Bronchial epithelial cell (primary cell): ENCODE measurements at regions not wholly inside any gene's neighbourhood (a gene's known extent, or its start where the extent isn't known, plus 50 kb on each side); places are given as distances from the start of the nearest gene placed in this dataset.
A peak's percentile ranks its signal among the peaks of the same experiment; 100 is the strongest.
"Not testable (repeated sequence)": the region's sequence is repeated elsewhere in the genome, so short reads cannot be mapped to it uniquely, and the experiment has no call there.

Experiments
- DNase-seq: peaks from one replicate; pipeline ENCODE4 v3.0.0-alpha.2; 2010; ENCODE audit warnings: low read depth
- FAIRE-seq: peaks from 2 replicates; lab custom pipeline; 2011; peaks lifted over from hg19 to GRCh38; lab: Jason Lieb, UNC
- H3K27me3 ChIP-seq: 2 replicates; pipeline ENCODE4 v1.5.1; 2011; ENCODE audit warnings: low read length; ENCODE audit not compliant: control insufficient read depth, insufficient read depth
- H3K36me3 ChIP-seq: 2 replicates; pipeline ENCODE4 v1.5.1; 2011; ENCODE audit warnings: low read length; ENCODE audit not compliant: control insufficient read depth, insufficient read depth
- H3K4me3 ChIP-seq: 2 replicates; pipeline ENCODE4 v1.5.1; 2011; ENCODE audit warnings: mild to moderate bottlenecking, low read depth, low read length, control low read depth
- TF ChIP-seq, protein P1 (sequence below): IDR thresholded peaks from 2 replicates; pipeline ENCODE4 v1.5.1; 2011; ENCODE audit warnings: mild to moderate bottlenecking, moderate library complexity, low read length, control low read depth, inconsistent platforms; ENCODE audit not compliant: insufficient read depth, severe bottlenecking

DNA sequence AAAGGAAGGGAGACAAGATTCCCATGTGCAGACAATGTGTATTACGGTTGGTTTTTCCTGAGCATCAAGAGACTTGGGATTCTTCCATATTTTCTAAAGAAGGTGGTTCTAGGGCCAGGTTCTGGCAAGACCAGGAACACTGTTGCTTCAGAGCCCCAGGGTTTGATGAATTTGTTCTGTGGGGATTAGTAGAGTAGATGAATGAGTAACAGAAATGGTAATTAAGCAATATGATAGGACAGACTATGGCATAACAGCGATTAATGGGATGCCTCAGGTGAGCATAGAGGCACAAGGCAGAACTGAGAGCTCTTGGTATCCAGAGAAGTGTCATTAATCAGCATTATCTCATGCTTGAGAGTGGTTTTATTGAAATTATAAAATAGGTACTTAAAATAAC, 82.8 kb upstream of the PNPT1 start:
- DNase-seq = peak; percentile 76
- TF ChIP-seq, protein P1, sequence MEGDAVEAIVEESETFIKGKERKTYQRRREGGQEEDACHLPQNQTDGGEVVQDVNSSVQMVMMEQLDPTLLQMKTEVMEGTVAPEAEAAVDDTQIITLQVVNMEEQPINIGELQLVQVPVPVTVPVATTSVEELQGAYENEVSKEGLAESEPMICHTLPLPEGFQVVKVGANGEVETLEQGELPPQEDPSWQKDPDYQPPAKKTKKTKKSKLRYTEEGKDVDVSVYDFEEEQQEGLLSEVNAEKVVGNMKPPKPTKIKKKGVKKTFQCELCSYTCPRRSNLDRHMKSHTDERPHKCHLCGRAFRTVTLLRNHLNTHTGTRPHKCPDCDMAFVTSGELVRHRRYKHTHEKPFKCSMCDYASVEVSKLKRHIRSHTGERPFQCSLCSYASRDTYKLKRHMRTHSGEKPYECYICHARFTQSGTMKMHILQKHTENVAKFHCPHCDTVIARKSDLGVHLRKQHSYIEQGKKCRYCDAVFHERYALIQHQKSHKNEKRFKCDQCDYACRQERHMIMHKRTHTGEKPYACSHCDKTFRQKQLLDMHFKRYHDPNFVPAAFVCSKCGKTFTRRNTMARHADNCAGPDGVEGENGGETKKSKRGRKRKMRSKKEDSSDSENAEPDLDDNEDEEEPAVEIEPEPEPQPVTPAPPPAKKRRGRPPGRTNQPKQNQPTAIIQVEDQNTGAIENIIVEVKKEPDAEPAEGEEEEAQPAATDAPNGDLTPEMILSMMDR = no peak
- Histone ChIP-seq H3K27me3 (no peaks in the 10 kb centered on the region), H3K36me3 (no peaks in the 10 kb centered on the region), H3K4me3 (no peak overlapping the region)
- FAIRE-seq = no peak

DNA sequence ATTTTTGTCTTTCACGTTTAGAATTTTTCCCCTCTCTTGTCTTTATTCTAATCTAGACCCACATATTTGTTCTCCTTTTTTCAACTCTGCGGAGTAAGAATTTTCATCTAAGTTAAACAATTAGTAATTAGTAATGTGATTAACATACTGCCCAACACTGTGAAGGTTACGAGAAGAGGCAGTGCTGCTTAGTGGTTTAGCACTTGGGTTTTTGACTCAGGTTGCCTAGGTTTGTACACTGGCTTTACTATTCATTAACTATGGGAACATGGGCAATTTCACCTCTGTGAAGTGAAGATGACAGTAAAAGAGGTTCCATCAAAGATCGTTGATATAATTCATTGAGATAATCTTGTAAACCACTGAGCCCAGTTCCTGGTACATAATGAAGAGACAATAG, 82.2 kb upstream of the PNPT1 start:
- FAIRE-seq = no peak
- no peaks in the 10 kb centered on the region for H3K27me3 ChIP-seq
- no peak for DNase-seq
- H3K4me3 ChIP-seq = no peak overlapping the region
- TF ChIP-seq, protein P1 = no peak
- no peaks in the 10 kb centered on the region for H3K36me3 ChIP-seq

- not testable (repeated sequence) for H3K4me3 ChIP-seq, FAIRE-seq, DNase-seq, H3K27me3 ChIP-seq, H3K36me3 ChIP-seq
Measured at GRCh38 chr2:55773651-55774050, 80.0 kb upstream of the PNPT1 start.

DNA sequence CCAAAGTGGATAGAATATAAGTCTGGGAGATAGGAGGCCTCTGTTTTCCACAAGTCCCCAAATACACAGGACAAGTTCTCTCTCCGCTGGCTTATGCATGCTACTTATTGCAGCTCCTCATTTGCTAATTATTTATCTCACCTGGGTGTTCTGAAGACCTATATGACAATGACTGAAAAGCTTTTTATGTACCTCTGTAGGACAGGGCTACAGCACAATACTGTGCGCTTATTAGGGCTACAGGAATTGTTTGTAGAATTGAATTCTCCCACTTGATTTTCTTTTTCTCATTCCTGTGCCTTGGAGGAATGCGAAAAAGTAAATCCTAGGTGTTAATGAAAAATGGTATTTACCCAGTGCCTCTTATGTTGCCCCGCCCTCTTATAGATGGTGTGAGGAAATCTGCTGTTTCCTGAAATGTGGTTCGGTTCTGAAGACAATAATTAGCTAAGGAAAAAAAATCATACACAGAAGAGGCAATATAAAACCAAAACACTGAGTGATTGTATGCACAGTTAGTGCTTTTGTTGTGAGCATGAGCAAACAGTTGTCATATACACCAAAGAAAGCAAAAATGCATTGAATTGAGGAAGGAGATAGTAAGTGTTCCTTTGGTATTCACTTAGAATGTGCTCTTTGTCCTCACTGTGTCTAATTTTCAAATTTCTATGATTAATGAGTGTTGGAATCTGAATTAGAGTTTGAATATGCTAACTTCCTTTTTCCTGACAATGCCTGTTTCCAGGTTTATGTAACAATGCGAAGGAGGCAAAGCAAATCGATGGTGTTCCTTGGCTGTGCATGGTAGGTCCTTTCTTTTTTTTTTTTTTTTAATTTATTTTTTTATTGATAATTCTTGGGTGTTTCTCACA, 78.7 kb upstream of the PNPT1 start:
- FAIRE-seq (no peak), DNase-seq (peak; percentile 23)
- Histone ChIP-seq H3K27me3 (no peaks in the 10 kb centered on the region), H3K4me3 (no peak overlapping the region), H3K36me3 (no peaks in the 10 kb centered on the region)
- TF ChIP-seq, protein P1 = no peak

- Histone ChIP-seq H3K4me3 (no peak overlapping the region), H3K36me3 (no peaks in the 10 kb centered on the region), H3K27me3 (no peaks in the 10 kb centered on the region)
- peak; percentile 54 for DNase-seq
- no peak for FAIRE-seq
- TF ChIP-seq, protein P1 = no peak
Measured at GRCh38 chr2:55771612-55772011, 78.0 kb upstream of the PNPT1 start.

- H3K36me3 ChIP-seq = no peaks in the 10 kb centered on the region
- peak; percentile 53 for DNase-seq
- TF ChIP-seq, protein P1 = no peak
- FAIRE-seq = no peak
- H3K27me3 ChIP-seq = no peaks in the 10 kb centered on the region
- H3K4me3 ChIP-seq = no peak overlapping the region
Measured at GRCh38 chr2:55768991-55769390, 75.3 kb upstream of the PNPT1 start.
